NCI-H748 (cell line): ENCODE measurements at regions not wholly inside any gene's neighbourhood (a gene's known extent, or its start where the extent isn't known, plus 50 kb on each side); places are given as distances from the start of the nearest gene placed in this dataset.

Experiments
- DNase-seq: peaks from one replicate; lab custom pipeline; 2025; ENCODE audit not compliant: unreplicated experiment; lab: John Stamatoyannopoulos, UW

DNA sequence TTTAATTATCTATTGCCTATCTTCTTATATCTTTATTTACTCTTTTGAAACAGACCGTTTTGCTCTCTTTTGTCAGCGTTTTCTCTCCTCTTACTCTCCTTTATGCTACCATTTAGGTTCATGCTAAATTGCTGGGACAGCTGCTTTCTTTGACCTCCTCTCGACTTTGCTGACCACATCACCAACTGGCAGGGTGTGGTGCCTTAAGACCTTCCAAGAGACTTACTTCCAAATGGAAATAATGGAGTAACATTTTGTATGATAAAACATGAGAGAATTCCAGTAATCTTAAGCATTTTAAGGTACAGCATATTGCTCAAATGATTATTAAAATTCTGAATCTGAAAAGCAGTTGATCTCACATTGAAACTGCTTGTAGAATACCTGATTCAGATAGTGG lies 71.5 kb upstream of the MEF2C start:
- no peak for DNase-seq

DNA sequence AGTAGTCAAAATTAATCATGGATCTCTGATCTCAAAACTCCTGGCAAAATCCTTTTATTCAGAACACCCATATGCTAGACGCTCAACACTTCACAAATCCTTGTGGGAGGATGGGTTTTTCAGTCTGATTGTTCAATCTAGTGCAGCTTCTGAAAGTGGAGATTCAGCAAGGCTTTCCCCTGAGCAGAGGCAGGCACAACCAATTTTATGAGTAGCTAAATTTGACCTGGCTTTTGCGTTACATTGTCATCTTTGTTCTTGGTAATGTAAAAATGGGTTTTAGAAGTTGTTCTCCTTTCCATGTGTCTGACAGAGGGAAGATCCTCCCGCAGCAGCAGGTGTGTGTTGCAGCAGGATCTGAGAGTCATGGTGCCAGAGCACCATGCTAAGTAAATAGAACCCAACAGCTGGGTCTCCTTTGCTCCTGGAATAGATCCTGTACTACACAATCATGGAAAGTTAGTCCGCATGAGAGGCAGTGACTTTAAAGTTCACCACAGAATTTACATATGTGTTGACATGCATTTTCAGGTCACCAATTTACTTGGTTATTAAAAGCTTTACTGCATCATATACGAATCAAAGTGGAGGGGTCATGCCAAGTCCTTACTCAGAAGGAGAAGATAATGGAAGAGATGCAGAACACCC lies 70.1 kb upstream of the MEF2C start:
- DNase-seq = peak; percentile 75

DNA sequence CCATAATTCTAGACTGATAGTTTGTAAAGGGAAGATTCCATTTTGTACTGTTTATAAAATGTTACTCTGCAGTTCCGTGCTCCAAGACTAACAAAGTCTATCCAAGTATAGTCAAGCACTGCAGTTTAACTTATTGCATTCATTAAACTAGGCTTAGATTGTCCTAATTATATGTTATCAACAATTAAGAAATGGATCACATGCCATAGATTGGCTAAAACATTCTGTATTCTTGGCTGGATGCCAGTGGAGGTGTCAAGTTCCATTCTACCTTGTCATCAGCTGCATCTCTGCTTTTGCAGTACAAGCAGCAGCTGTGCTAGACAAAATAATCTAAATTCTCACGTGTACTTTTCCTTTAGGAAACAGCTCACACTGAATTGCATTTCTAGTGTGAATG lies 69.4 kb upstream of the MEF2C start:
- peak; percentile 97 for DNase-seq

DNA sequence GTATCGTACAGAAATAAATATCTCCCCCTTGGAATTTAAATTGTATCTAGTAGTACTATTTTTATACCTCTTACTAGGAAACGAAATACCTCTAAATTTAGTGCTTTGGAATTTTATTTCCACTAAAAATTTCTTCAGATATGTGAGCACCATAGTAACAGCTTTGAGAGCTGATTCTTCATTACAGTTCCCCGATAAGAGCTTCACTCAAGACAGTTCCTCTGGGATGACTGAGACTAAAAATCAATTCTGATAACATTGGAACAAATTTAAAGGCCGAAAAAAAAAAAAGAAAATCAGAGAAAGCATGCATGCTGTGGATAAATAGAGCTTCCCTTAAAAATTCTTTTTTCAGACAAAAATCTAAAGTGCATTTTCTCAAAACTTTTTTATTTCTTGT lies 68.5 kb upstream of the MEF2C start:
- no peak for DNase-seq

DNA sequence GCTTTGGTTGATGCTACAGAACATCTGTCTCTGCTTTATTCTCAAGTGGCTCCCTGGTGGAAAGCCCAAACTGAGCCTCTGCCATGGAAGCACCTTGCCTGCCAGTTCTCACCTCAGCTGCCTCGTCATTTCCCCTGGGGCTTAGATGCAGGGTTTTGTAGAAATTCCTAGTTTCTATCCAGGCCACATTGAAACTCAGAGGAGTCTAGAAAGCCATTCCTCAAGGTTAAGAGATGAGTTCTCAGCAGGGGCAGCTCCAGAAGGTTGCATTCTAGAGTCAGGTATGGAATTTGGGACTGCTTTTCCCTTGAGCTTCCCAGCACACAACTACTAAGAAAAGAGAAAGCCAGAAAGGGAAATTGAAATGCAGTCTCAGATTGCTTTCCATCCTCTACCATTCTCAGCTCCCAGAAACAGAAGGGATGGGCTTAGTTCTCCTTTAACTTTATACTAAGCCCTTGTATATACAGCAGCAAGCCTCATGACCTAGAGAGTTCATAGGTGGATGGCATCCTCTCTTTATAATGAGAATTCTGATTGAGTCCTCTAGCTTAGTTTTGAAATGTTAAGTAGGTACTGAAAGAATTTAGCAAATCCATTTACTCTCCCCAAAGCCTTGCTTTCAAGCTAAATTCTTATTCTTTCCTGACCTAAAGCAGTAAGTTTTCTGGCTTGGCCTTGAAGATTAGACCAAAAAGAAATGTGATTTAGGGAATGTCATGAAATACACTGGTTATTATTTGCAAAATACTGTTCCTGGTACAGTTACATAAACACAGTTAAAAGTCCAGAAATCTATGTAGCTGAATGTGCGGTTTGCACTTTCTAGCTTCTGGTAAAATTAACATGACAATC lies 66.0 kb upstream of the MEF2C start:
- DNase-seq = peak; percentile 40

DNA sequence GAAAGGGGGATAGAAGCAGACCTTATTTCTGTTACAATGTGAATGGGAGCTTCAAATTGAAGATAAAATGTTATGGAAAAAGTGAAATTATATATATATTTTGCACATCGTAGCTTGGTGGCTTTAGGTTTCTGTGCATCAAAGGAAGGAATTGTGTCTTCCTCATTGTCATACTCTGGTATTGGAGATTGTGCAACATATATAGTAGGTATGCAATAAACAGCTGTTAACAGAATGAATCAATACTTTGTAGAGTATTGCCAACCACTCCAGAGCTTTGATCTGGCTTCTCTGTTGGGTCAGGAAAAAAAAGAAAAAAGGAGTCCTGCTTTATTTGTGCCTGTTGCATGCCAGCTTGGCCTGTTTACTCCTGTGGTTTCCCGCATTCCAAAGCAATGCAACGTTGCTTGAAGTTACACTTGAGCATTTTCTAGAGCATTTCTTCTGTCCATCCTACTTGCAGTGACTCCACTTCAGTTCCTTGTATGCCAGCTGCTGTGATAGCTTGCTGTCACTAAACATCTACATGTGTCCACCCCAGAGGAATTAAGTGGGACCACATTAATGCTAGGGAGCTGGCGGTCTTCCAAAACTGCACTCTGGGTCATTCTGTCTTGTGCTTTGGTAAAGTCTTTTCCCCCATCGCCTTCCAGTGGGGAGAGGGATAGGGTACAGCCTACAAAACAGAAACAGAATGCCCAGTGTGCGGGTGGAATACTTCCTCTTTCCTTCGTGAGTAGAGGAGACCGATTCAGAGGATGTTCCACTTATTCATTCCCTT lies 62.0 kb upstream of the MEF2C start:
- peak; percentile 32 for DNase-seq

DNA sequence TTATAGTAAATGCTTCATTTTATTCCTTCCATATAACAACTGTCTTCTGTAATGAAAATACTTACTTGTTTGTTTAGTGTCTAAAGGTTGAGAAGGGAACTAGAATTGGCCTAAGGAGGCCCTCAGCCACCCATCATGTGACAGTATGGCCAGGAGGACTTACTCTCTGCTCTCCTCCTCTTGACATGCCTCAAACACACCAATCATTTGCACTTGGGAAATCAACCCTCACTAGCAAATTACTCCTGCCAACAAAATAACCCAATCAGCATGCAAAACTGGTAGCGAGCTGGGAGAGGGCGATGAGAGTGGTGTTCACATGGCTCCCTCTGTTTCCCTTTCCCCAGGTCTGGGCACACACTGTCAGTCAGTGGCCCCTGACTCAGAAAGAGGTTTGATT lies 58.6 kb upstream of the MEF2C start:
- no peak for DNase-seq

DNA sequence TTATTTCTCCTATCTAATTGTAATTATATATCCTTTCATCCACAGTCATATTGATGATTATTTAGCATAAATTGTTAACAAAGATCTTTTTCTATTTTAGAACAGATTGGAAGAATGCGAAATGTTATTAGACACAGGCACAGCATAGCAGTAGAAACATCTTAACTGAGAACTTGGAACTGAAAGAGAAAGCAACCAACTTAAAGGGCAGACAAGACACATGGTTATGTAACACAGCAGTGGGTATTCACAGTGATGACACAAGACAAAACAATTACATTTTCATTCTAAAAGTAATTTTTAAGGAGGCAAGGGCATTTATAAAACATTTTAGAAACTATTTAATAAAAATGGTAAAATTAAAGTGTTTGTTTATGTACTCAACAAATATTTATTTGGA lies 57.7 kb upstream of the MEF2C start:
- no peak for DNase-seq

DNA sequence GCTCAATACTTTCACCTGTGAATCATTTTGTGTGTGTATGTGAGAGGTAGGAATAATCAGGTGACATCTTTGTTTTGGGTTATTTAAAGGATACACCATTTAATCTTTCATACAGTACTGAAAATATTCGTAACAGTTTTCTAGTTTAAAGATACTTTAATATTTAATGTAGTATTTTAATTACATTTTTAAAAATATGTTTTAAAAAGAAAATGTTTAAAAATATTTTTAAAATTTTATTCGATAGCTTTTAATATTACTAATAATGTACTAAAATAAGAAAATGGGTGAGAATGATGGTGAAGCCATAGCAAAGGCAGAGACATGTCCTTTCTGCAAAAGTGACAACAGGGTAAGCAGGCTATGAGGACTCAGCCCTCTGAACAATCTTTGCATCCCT lies 56.3 kb upstream of the MEF2C start:
- DNase-seq = no peak

DNA sequence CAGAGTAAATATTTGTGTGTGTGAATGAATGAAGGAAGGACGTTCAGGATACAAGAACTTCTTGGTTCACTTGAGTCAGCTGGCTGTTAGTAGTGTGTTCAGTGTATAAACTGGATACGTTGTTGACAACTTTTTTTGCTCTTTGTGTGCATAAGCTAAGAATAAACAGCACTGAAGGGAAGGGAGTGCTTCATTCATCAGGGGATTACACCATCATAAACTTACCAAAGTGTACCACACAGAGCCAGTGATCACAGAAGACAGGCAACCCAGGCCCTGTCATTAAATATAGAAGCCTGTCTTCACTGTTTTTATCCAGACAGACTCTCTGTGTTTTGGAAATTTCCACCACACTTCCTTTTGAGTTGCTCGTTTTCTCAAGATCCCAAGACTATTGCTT lies 55.5 kb upstream of the MEF2C start:
- no peak for DNase-seq

DNA sequence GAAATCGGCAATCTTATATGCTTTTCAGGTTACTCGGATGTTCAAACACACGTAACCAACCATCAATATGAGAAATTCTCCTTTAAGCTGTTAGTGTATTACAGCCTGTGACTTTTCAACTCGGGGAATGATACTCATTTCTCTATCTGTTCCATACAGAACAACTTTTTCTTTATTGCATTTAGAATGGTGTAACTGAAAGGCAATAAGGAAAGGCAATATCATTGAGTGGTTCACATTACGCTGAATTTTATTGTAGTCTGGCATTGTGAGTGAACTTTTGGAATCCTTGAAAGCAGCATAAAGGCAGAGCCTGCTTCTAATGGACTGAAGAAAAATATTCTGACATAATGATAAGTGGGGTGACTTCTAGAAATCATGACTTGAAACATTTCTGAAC lies 54.4 kb upstream of the MEF2C start:
- no peak for DNase-seq

DNA sequence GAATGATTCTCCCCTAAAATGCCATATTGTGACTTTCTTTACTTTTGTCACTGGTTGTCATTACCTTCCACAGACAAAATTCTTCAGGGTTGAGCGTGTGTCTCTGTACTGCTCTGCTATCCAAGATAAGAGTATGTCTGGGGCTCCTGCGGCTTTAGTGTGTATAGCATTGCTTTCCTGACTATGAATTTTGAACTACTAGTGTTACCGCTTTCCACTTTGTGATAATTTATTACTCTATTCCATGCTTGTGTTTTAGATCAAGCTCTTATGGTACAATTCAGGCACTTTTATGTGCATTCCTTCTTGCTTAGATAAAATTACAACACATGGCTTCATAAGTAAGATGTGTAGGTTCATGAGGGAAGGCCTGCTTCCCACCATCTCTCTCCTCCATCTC lies 51.5 kb upstream of the MEF2C start:
- no peak for DNase-seq
